Lower leg skin (tissue), 3 donors: ENCODE measurements at regions not wholly inside any gene's neighbourhood (a gene's known extent, or its start where the extent isn't known, plus 50 kb on each side); places are given as distances from the start of the nearest gene placed in this dataset.

Experiments
- CTCF ChIP-seq, 3 donors: fragments of 450-650 bp; IDR thresholded peaks; one replicate each; pipeline ENCODE4 v1.5.1; 2016; ENCODE audit warnings: antibody characterized with exemption in 3 of 3, mild to moderate bottlenecking in 3 of 3, moderate library complexity in 2 of 3
- POLR2A ChIP-seq, 2 donors: fragments of 450-650 bp; IDR thresholded peaks; one replicate each; pipeline ENCODE4 v1.6.1; 2016 to 2017; ENCODE audit warnings: antibody characterized with exemption in 2 of 2, mild to moderate bottlenecking in 1 of 2, moderate library complexity in 1 of 2

- TF ChIP-seq POLR2A (IDR thresholded peaks at IDR 0.05) (no peak), CTCF (IDR thresholded peaks at IDR 0.05) (no peak)
Observed at GRCh38 chr3:88767746-88768145, 339.7 kb upstream of the EPHA3 start.
